ENCODE measurements at regions not wholly inside any gene's neighbourhood (a gene's known extent, or its start where the extent isn't known, plus 50 kb on each side); places are given as distances from the start of the nearest gene placed in this dataset.

GRCh38 chr1:232248276-232248820 lies 381.6 kb downstream of the SIPA1L2 start:
- DNase-seq (ENCODE audit: low spot score), result no peak

DNA sequence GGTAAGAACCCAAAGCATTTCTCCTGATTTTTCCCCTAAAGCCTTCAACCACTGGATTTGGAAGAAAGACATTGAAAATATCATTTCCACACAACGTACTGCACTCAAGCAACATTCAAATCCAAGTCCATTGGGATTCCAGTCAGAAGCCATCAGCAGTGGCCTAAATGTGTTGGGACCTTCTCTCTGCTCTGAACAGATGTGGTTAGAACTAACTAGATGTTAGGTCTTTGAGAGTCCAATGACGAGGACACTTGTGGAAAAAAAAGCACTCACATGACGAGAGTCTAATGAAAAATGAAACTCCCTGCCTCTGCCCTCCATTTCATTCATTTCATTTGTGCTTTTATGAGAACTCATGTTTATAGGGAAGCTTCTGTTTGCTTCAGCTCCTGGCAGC lies 382.3 kb downstream of the SIPA1L2 start:
- DNase-seq (ENCODE audit: low spot score), result no peak

DNA sequence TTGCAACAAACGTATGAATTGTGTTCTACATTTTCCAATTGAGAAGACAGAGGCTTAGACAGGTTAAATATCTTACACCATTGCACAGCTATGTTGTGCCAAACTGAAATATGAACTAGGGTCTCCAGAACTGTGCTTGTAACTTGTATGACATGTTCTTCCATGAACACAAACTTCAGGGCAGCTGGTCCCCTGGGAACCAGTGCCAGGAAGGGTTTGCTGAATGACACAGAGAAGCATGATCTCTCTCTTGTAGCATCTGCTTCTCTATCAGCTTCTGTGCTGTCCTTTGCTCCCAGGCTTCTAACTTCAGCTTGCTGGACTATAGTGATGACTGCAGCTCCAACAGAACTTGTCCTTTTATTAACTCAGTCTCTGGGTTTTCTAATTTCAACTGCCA lies 385.5 kb downstream of the SIPA1L2 start:
- no peak for DNase-seq (ENCODE audit: low spot score)

GRCh38 chr1:232239998-232240397 lies 389.9 kb downstream of the SIPA1L2 start:
- no peak for DNase-seq (ENCODE audit: low spot score)

DNA sequence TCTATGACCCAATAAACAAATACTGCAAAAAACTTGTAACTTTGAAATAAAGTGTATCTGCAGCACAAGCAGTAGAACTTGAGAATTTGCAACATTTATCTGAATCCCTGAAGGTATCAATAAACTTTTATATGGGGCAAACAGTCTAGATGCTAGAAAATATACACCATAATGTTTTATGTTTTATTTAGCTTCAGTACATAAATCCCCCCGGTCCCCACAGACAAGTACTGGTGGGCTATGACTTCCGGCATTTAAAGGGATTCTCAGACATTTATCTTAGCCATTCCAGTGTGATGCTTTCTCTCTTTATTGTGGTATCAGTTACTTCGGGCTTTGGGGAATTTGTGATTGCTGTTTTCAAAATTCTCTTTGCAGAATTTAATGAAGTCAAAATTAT lies 390.4 kb downstream of the SIPA1L2 start:
- DNase-seq (ENCODE audit: low spot score), result no peak

- no peak for DNase-seq (ENCODE audit: low spot score)
These were observed 391.9 kb downstream of the SIPA1L2 start for GRCh38 chr1:232238009-232238408.

DNA sequence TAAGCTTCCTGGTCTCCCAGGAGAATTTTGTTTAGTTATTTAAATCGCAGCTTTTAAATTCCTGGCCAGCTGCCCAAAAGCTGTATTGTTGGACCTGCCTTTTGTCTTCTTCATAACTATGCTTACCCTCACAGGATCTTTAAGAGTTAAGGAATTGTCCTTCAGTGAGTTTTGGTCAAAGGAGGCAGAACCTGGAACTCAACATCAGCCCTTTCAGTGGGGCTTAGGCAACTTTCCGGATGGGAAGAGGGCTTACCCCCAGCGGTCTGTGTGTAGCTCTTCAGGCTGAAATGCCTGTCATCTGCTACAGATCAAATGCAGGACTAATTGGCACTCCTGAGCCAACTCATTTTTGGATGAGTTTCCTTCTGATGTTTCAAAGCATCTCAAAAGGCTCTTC lies 402.6 kb downstream of the SIPA1L2 start:
- no peak for DNase-seq (ENCODE audit: low spot score)

DNA sequence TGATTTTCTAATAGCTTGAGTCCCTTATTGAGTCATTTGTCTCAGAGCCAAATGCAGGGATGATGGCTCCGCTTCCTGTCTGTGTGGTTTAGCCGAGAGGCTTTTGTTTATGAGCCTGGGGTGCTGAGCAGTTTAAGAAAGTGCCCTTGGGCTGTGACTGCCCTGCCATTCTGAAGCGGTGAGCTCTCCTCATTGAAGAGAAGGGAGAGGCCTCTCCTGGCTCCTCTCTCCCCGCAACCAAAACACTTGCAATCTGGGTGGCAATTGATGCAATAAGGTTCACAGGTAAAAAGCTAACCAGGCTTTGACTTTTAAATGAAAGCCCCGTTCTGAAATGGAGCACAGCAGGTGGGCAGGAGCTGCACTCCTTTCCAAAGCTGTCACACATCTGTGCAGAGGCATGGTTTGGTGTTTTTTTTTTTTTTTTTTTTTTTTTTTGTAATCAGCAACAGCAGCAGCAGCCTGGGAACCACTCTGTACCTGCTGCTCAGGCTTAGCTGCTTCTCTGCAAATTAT lies 403.7 kb downstream of the SIPA1L2 start:
- DNase-seq (ENCODE audit: low spot score), result no peak

GRCh38 chr1:232225336-232226131 lies 404.4 kb downstream of the SIPA1L2 start:
- DNase-seq (ENCODE audit: low spot score), result no peak

- no peak for DNase-seq (ENCODE audit: low spot score)
These were observed 406.0 kb downstream of the SIPA1L2 start for GRCh38 chr1:232223887-232224286.

- no peak for DNase-seq (ENCODE audit: low spot score)
These were observed 406.7 kb downstream of the SIPA1L2 start for GRCh38 chr1:232223183-232223708.

DNA sequence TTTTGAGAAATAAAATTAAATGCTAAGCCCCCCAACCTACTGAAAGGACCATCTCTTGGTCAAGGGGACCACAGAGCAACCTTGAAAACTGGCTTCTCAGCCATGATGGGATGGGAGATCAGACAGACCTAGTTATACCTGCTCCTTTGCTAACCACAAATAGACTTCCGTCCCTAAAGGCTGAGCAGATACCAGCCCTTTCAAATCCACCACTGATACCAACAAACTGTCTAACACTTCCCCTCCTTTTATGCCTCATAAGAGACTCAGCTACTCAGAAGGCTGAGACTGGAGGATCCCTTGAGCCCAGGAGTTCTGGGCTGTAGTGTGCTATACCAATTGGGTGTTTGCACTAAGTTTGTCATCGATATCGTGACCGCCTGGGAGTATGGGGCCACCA lies 407.3 kb downstream of the SIPA1L2 start:
- DNase-seq (ENCODE audit: low spot score), result no peak

- DNase-seq (ENCODE audit: low spot score), result no peak
These were observed 408.0 kb downstream of the SIPA1L2 start for GRCh38 chr1:232221802-232222499.

DNA sequence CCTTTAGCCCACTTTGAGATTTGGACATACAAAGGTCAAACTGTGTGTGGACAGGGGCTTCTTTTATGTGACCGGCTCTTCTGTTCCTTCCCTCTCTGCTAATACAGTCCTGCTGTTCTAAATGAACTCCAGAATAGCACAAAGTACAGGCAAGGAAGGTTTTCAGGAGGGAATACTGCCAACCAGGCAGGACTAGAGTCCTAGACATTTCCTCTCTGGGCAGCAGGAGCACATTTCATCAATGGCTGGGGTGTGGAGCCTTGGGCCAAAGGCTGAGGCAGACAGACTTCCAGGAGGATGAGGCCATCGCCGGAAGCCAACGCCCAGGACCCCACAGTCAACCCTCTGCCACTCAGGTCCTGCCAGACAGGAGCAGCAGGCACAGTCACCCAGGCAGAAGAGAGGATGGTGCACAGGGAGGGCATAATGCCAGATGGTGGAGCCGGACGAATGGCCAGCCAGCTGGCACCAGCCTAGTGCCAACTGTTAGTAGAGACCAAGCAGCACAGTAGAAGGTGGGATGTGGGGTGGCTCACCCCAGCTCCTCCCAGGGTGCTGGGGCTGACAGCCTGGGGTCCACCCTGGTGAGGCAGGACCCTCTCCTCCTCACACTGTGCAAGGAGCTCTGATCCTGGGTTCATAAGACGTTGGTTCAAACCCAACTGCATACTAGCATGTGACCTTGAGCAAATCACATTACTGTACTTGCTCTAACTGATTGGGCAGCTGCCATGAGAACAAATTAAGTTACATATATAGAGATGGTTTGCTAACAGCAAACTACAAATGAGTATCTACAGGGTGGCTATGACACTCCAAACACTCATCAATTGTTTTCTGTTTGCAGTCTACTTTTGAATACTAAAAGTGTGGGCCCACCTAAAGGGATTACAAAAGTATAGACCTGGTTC lies 410.7 kb downstream of the SIPA1L2 start:
- no peak for DNase-seq (ENCODE audit: low spot score)

DNA sequence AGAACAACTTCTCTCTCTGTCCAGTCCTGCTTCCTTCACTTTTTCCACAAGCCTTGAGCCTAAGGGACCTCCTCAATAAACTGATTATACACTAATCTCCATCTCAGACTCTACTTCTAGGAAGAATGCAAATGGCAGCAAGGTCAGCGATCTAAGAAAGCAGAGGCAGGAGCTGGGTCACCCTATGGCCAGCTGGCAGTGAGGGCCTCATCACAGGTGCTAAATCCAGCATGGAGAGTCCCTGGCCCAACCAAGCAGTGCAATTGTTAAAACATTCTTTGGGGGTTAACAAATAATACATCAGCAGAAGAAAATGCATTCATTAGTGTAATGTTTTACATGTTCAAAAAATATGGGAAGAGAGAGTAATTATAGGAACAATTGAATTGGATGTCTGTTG lies 416.0 kb downstream of the SIPA1L2 start:
- DNase-seq (ENCODE audit: low spot score), result no peak

DNA sequence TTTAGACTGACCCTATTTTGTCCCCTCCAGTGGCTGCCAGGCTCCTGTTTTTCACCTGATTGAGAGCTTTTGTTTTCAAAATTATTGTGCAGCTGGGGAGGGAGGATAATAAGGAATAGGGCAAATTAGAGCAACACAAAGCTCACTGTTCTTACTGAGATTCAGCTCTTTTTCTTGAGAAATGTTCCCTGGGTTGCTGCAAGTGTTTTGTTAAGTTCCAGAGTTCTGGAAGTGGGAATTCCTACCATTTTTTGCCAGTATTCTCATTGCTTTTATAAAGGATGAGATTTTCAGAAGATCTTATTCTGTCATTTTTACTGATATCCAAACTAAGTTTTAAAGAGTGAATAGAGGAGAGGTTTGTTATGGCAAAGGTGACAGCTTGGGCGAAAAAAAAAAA lies 417.7 kb downstream of the SIPA1L2 start:
- DNase-seq (ENCODE audit: low spot score), result no peak

- no peak for DNase-seq (ENCODE audit: low spot score)
These were observed 418.8 kb downstream of the SIPA1L2 start for GRCh38 chr1:232211149-232211548.

- no peak for DNase-seq (ENCODE audit: low spot score)
These were observed 420.6 kb downstream of the SIPA1L2 start for GRCh38 chr1:232209357-232209756.

GRCh38 chr1:232207073-232207866 lies 422.7 kb downstream of the SIPA1L2 start:
- no peak for DNase-seq (ENCODE audit: low spot score)

DNA sequence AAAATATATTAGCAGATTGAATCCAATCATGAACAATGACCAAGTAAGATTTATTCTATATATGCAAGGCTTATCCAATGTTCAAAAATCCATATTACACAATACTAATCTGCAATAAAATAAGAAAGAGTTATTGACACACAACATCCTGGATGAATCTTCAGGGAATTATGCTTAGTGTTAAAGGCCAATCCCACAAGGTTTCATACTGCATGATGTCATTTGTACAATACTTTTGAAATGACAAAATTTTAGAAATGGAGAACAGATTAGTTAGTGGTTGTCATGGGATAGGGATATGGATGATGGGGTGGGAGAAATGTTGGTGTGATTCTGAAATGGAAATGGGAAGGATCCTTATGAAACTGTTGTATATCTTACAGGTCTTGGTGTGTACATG lies 425.7 kb downstream of the SIPA1L2 start:
- no peak for DNase-seq (ENCODE audit: low spot score)

- DNase-seq (ENCODE audit: low spot score), result no peak
These were observed 428.9 kb downstream of the SIPA1L2 start for GRCh38 chr1:232201024-232201423.

All from COLO829 (cell line).